ENCODE measurements at regions not wholly inside any gene's neighbourhood (a gene's known extent, or its start where the extent isn't known, plus 50 kb on each side); places are given as distances from the start of the nearest gene placed in this dataset.

DNA sequence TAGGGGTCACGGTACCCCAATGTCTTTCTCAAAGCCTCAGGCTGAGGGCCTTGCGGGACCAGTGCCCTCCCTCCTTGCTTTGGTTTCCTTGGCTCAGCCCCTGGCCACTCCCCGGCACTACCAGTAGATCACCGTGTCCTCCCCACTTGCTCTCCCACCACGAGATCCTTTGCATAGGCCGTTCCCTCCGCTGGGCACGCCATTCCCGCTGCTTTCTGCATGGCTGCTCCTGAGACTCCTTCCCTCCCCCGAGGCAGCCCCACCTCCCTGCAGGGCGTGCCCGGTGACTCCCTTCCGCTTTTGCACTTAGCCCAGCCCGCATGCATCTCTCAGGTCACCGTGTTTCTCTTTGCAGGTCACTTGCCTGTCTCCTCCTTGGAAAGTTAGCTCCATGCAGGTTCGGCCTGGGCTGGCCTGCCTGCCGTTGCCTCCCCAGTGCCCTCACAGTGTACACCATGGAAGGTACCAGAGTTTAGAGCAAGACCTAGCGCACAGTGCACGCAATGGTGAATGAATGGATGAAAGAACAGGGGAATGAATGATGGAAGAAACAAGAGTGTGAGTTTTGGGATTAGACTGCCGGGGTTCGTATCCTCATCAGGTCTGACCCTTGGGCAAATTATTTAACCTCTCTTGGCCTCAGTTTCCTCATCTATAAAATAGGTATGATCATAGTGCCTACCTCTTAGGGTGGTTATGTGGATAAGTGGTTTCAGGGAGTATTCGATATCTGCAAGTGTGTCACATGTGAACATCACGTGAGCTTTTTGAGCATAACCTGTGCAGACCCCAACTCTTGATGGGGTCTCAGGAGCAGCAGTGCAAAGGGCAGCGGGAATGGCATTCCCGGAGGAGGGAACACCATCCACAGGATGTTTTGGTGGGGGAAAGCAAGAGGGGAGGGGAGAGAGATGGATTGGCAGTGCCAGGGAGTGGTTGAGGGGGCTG, 214.3 kb downstream of the C9orf50 start:
- TF ChIP-seq, protein P1, sequence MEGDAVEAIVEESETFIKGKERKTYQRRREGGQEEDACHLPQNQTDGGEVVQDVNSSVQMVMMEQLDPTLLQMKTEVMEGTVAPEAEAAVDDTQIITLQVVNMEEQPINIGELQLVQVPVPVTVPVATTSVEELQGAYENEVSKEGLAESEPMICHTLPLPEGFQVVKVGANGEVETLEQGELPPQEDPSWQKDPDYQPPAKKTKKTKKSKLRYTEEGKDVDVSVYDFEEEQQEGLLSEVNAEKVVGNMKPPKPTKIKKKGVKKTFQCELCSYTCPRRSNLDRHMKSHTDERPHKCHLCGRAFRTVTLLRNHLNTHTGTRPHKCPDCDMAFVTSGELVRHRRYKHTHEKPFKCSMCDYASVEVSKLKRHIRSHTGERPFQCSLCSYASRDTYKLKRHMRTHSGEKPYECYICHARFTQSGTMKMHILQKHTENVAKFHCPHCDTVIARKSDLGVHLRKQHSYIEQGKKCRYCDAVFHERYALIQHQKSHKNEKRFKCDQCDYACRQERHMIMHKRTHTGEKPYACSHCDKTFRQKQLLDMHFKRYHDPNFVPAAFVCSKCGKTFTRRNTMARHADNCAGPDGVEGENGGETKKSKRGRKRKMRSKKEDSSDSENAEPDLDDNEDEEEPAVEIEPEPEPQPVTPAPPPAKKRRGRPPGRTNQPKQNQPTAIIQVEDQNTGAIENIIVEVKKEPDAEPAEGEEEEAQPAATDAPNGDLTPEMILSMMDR (IDR thresholded peaks at IDR 0.05; ENCODE audit: control extremely low read depth, extremely low read depth, low read depth, missing control alignments) = no peak
- CTCF ChIA-PET = no interaction called here
- DNase-seq (ENCODE audit: extremely low spot score) = no peak
- POLR2A ChIA-PET = no interaction called here

DNA sequence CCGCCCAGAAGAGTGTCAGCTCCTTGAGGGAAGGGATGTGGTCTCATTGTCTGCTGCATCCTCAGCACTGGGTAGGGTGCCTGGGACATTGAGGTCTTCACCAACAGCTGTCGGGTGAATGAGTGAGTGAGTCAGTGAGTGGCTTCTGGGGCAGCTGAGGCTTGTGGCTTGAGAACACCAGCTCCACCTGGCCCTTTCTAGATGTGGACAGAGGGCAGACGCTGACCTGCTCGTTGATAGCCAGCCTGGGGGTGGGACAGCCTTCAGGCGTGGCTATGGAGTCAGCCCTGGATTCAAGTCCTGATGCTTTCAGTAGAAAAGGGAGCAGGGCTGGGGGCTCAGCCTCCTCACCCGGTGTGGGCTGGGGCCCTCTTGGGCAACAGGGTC, 215.1 kb downstream of the C9orf50 start:
- CTCF ChIA-PET = no interaction called here
- POLR2A ChIA-PET = no interaction called here
- TF ChIP-seq, protein P1 (IDR thresholded peaks at IDR 0.05; ENCODE audit: control extremely low read depth, extremely low read depth, low read depth, missing control alignments) = no peak

DNA sequence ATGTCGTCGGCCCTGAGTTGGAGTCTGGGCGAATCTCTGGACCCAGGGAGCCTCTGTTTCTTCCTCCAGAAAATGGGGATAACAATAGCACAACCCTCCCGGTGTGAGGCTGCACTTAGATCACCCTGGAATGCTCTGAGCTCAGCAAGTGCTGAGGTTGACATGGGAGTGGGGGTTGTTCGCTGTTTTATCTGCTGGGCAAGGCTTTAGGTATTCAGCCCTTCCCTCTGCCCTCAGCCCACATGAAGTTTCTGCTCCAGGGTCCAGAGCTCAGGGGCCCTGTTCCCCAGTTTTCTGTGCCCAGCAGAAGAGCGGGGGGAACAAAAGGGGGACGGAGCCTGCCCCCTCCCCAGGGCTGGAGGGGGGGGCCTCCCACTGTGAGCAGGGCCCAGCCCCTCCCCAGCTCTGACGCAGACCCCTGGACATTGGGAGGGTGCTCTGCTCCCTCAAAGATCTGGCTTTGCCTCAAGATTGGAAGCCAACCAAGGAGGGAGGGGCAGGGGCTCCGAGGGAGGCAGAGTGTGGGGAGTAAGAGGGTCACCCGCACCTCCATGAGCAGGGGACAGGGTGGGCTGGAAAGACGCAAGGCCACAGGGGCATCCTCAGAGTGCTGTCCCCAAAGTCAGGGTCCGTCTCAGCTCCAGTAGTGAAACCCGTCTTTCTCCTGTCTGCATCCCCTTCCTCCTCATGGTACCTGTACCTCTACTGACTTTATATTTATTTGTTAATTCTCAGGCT, 215.6 kb downstream of the C9orf50 start:
- CTCF ChIA-PET = no interaction called here
- TF ChIP-seq, protein P1 (IDR thresholded peaks at IDR 0.05; ENCODE audit: control extremely low read depth, extremely low read depth, low read depth, missing control alignments) = no peak
- POLR2A ChIA-PET = no interaction called here
- DNase-seq (ENCODE audit: extremely low spot score) = no peak

More for the DNA sequence above, 215.1 kb downstream of the C9orf50 start:
- DNase-seq (ENCODE audit: extremely low spot score) = no peak

DNA sequence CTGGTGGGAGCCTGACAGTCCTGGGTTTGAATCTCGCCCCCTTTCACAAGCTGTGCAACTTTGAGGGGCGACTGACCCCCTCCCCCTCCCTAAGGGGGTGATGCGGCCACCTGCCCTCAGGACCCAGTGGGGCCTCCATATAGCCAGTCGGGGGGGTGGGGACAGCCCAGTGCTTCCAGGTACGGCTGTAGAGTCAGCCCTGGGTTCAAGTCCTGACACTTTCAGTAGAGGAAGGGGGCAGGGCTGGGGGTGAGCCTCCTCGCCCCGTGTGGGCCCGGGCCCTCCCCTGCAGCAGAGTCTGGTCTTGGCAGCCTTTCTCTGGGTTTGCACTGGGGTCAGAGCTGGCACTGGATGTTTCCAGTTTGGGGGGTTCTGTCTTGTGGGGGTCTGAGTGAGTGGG, 216.3 kb downstream of the C9orf50 start:
- ChIA-PET POLR2A (no interaction called here), CTCF (no interaction called here)
- TF ChIP-seq, protein P1 (IDR thresholded peaks at IDR 0.05; ENCODE audit: control extremely low read depth, extremely low read depth, low read depth, missing control alignments) = no peak
- DNase-seq (ENCODE audit: extremely low spot score) = no peak

DNA sequence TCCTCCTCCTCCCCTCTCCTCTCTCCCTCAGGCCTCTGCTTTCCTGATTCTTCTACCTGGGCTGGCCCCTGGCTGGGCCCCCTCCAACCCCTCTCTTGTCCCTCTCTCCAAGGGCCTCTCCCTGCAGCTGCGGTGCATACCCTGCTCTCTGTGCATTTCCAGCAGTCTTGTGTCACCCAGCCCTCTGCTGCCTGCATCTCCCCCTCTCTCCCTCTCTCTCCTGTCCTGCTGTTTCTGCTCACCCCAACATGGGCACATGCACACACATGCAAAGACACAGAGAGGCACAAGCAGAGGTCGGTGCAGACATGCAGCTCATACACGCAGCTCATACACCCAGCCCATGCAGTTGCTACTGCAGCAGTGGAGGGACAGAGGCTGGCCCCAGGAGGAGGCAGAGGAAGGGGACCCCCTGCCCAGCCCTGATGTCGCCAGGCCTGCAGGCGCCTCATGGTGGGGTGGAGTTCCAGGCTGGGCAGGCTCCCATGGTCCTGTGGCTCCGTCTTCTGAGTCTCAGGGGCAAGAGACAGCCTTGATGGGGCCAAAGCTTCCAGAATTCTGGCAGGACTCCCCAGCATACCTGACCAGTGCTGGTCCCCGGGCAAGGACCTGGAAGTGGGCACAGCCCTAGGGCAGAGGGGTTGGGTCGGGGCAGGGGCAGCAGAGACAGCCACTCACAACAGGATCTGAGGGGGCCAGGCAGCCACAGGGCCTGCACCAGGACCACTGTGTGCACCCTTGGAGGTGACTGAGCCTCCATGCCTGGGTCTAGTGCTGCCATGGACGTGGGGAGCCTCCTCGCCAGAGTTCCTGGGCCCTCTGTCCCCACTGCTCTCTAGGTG, 216.9 kb downstream of the C9orf50 start:
- ChIA-PET POLR2A (no interaction called here), CTCF (no interaction called here)
- no peak for DNase-seq (ENCODE audit: extremely low spot score)
- TF ChIP-seq, protein P1 (IDR thresholded peaks at IDR 0.05; ENCODE audit: control extremely low read depth, extremely low read depth, low read depth, missing control alignments) = no peak
